Suprapubic skin (tissue), 4 donors: ENCODE measurements at regions not wholly inside any gene's neighbourhood (a gene's known extent, or its start where the extent isn't known, plus 50 kb on each side); places are given as distances from the start of the nearest gene placed in this dataset.

Experiments used
- EP300 ChIP-seq: sonication (generic); formaldehyde crosslinking; IDR thresholded peaks from one replicate; pipeline ENCODE4 v1.6.1; 2017; ENCODE audit warnings: antibody characterized with exemption
- POLR2A ChIP-seq, 2 donors: fragments of 450-650 bp; IDR thresholded peaks; one replicate each; pipeline ENCODE4 v1.6.1; 2017; ENCODE audit warnings: antibody characterized with exemption in 2 of 2, mild to moderate bottlenecking in 2 of 2, moderate library complexity in 2 of 2
- POLR2AphosphoS5 ChIP-seq, 3 donors: sonication (generic); formaldehyde crosslinking; IDR thresholded peaks; one replicate each; pipeline ENCODE4 v1.6.1; 2017; ENCODE audit warnings: antibody characterized with exemption in 3 of 3
- TF ChIP-seq, protein P1 (sequence below), 2 donors: fragments of 200-600 bp in 1 of 2; fragments of 450-650 bp in 1 of 2; sonication (generic) in 1 of 2; IDR thresholded peaks; one replicate each; pipeline ENCODE4 v1.5.1; 2016 to 2019; ENCODE audit warnings: antibody characterized with exemption in 2 of 2, mild to moderate bottlenecking in 1 of 2, moderate library complexity in 1 of 2

- TF ChIP-seq POLR2A (IDR thresholded peaks at IDR 0.05) (no peak), EP300 (no peak), POLR2AphosphoS5 (IDR thresholded peaks at IDR 0.05) (no peak)
- TF ChIP-seq, protein P1, sequence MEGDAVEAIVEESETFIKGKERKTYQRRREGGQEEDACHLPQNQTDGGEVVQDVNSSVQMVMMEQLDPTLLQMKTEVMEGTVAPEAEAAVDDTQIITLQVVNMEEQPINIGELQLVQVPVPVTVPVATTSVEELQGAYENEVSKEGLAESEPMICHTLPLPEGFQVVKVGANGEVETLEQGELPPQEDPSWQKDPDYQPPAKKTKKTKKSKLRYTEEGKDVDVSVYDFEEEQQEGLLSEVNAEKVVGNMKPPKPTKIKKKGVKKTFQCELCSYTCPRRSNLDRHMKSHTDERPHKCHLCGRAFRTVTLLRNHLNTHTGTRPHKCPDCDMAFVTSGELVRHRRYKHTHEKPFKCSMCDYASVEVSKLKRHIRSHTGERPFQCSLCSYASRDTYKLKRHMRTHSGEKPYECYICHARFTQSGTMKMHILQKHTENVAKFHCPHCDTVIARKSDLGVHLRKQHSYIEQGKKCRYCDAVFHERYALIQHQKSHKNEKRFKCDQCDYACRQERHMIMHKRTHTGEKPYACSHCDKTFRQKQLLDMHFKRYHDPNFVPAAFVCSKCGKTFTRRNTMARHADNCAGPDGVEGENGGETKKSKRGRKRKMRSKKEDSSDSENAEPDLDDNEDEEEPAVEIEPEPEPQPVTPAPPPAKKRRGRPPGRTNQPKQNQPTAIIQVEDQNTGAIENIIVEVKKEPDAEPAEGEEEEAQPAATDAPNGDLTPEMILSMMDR (IDR thresholded peaks at IDR 0.05), result no peak
Observed at GRCh38 chr2:208783184-208783583, 376.6 kb downstream of the PTH2R start.
